Panc1 (cell line): ENCODE measurements at regions not wholly inside any gene's neighbourhood (a gene's known extent, or its start where the extent isn't known, plus 50 kb on each side); places are given as distances from the start of the nearest gene placed in this dataset.

Source experiments
- ATAC-seq: fragments of 200-7000 bp; cut with Tn5 transposase; 2 replicates; pipeline ENCODE4 v1.9.1; 2020; ENCODE audit warnings: mild to moderate bottlenecking, moderate library complexity
- BruUV-seq: library from RNA; stranded (reverse); fragments of 400-500 nt; replicated peaks from 2 replicates; lab custom pipeline; 2021; lab: Mats Ljungman, UMichigan
- CTCF ChIA-PET: fragments of 300-600 bp; sonication (Branson Sonifier 250); formaldehyde crosslinking; loops from one replicate; lab custom pipeline; 2022; ENCODE audit warnings: antibody characterized with exemption; lab: Charles Lee
- POLR2A ChIA-PET: fragments of 300-600 bp; sonication (Branson Sonifier 250); formaldehyde crosslinking; loops from one replicate; lab custom pipeline; 2022; ENCODE audit warnings: antibody characterized with exemption; lab: Charles Lee
- DNase-seq: peaks from one replicate; pipeline ENCODE4 v3.0.0-alpha.2; 2010; ENCODE audit warnings: low read depth, low spot score
- H3K27ac ChIP-seq: 2 replicates; pipeline ENCODE4 v1.5.1; 2011; ENCODE audit warnings: mild to moderate bottlenecking, low read length, inconsistent platforms
- H3K27me3 ChIP-seq: fragments of 200-500 bp; sonication (Bioruptor generic); 2 replicates; pipeline ENCODE4 v1.6.0; 2014; ENCODE audit warnings: low read length, inconsistent platforms; ENCODE audit not compliant: control insufficient read depth, insufficient read depth
- H3K36me3 ChIP-seq: fragments of 200-500 bp; sonication (Bioruptor generic); 2 replicates; pipeline ENCODE4 v1.5.1; 2014; ENCODE audit warnings: inconsistent platforms, mild to moderate bottlenecking, low read length, moderate library complexity; ENCODE audit not compliant: control insufficient read depth, insufficient read depth
- H3K4me1 ChIP-seq: 2 replicates; pipeline ENCODE4 v1.5.1; 2011; ENCODE audit warnings: inconsistent platforms, mild to moderate bottlenecking, low read length, moderate library complexity; ENCODE audit not compliant: control insufficient read depth, insufficient read depth
- H3K4me3 ChIP-seq, 2 experiments: 2 replicates each; pipeline ENCODE4 v1.5.1; 2011 to 2012; ENCODE audit warnings: low read depth in 2 of 2, low read length in 2 of 2, mild to moderate bottlenecking in 2 of 2, inconsistent platforms in 1 of 2, moderate library complexity in 1 of 2
- H3K9me3 ChIP-seq: fragments of 200-500 bp; sonication (Bioruptor generic); 2 replicates; pipeline ENCODE4 v1.5.1; 2014; ENCODE audit warnings: low read depth, mild to moderate bottlenecking, inconsistent platforms, low read length, moderate library complexity; ENCODE audit not compliant: control insufficient read depth, insufficient read depth
- POLR2AphosphoS5 ChIP-seq: IDR thresholded peaks from 2 replicates; pipeline ENCODE4 v1.6.1; 2012; ENCODE audit warnings: mild to moderate bottlenecking, low read depth, low read length, moderate library complexity
- SIN3A ChIP-seq: IDR thresholded peaks from 2 replicates; pipeline ENCODE4 v1.6.1; 2012; ENCODE audit warnings: low read depth, mild to moderate bottlenecking, low read length, moderate library complexity, borderline replicate concordance; ENCODE audit not compliant: insufficient read depth
- TCF7L2 ChIP-seq: IDR thresholded peaks from 2 replicates; pipeline ENCODE4 v1.6.1; 2011; ENCODE audit warnings: mild to moderate bottlenecking, low read depth, low read length, inconsistent platforms
- in situ Hi-C: cut with HindIII; loops from 2 replicates; pipeline ENCODE4 v1.10.0; 2016; ENCODE audit warnings: low sequenced_read_pairs, low pct_unique_long_range_greater_than_20kb
- intact Hi-C: fragments of 100-400 bp; cut with micrococcal nuclease; formaldehyde crosslinking; loops from one replicate; pipeline ENCODE4 v1.10.0; 2022; ENCODE audit not compliant: unreplicated experiment
- TF ChIP-seq, protein P1 (sequence below), 2 experiments: IDR thresholded peaks; 2 replicates each; pipeline ENCODE4 v1.6.1; 2011 to 2012; ENCODE audit warnings: low read depth in 2 of 2, control low read depth in 1 of 2, low read length in 1 of 2, mild to moderate bottlenecking in 1 of 2, moderate library complexity in 1 of 2; ENCODE audit not compliant: insufficient read depth in 1 of 2
- TF ChIP-seq, protein P2 (sequence below): fragments of 450-650 bp; IDR thresholded peaks from 2 replicates; pipeline ENCODE4 v1.5.1; 2017; ENCODE audit warnings: mild to moderate bottlenecking

DNA sequence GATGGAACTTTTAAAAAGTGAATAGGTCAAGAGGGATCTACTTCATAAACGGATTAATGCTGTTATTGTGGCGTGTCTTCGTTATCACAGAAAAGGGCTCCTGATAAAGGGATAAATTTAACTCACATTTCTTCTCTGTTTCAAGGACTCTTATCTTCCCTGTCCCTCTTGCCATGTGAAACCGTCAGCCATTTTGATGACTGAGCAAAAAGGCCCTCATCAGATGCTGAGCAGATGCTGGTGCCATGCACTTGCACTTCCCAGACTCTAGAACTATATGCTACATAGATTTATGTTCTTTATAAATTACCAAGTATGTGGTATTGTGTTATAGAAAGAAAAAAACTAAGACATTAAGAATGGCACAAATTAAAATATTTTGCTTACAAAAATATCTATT lies 1011.8 kb upstream of the GBE1 start:
- in situ Hi-C loops (no loop called here), intact Hi-C loops (no loop called here)
- ChIA-PET POLR2A (no interaction called here), CTCF (no interaction called here)
- BruUV-seq: no TSS peak
- Histone ChIP-seq H3K27ac (no peak overlapping the region), H3K9me3 (no peaks in the 10 kb centered on the region), H3K27me3 (no peaks in the 10 kb centered on the region), H3K4me3 (no peak overlapping the region), H3K4me1 (no peaks in the 10 kb centered on the region), H3K36me3 (no peaks in the 10 kb centered on the region)
- TF ChIP-seq POLR2AphosphoS5 (no peak), SIN3A (no peak), TCF7L2 (no peak)
- TF ChIP-seq, protein P1, sequence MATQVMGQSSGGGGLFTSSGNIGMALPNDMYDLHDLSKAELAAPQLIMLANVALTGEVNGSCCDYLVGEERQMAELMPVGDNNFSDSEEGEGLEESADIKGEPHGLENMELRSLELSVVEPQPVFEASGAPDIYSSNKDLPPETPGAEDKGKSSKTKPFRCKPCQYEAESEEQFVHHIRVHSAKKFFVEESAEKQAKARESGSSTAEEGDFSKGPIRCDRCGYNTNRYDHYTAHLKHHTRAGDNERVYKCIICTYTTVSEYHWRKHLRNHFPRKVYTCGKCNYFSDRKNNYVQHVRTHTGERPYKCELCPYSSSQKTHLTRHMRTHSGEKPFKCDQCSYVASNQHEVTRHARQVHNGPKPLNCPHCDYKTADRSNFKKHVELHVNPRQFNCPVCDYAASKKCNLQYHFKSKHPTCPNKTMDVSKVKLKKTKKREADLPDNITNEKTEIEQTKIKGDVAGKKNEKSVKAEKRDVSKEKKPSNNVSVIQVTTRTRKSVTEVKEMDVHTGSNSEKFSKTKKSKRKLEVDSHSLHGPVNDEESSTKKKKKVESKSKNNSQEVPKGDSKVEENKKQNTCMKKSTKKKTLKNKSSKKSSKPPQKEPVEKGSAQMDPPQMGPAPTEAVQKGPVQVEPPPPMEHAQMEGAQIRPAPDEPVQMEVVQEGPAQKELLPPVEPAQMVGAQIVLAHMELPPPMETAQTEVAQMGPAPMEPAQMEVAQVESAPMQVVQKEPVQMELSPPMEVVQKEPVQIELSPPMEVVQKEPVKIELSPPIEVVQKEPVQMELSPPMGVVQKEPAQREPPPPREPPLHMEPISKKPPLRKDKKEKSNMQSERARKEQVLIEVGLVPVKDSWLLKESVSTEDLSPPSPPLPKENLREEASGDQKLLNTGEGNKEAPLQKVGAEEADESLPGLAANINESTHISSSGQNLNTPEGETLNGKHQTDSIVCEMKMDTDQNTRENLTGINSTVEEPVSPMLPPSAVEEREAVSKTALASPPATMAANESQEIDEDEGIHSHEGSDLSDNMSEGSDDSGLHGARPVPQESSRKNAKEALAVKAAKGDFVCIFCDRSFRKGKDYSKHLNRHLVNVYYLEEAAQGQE (IDR thresholded peaks at IDR 0.05; ENCODE audit: insufficient read depth in 1 of 2, low read depth in 2 of 2, low read length in 1 of 2): no peak
- TF ChIP-seq, protein P2, sequence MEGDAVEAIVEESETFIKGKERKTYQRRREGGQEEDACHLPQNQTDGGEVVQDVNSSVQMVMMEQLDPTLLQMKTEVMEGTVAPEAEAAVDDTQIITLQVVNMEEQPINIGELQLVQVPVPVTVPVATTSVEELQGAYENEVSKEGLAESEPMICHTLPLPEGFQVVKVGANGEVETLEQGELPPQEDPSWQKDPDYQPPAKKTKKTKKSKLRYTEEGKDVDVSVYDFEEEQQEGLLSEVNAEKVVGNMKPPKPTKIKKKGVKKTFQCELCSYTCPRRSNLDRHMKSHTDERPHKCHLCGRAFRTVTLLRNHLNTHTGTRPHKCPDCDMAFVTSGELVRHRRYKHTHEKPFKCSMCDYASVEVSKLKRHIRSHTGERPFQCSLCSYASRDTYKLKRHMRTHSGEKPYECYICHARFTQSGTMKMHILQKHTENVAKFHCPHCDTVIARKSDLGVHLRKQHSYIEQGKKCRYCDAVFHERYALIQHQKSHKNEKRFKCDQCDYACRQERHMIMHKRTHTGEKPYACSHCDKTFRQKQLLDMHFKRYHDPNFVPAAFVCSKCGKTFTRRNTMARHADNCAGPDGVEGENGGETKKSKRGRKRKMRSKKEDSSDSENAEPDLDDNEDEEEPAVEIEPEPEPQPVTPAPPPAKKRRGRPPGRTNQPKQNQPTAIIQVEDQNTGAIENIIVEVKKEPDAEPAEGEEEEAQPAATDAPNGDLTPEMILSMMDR: no peak
- no peak for DNase-seq
- no peak for ATAC-seq

DNA sequence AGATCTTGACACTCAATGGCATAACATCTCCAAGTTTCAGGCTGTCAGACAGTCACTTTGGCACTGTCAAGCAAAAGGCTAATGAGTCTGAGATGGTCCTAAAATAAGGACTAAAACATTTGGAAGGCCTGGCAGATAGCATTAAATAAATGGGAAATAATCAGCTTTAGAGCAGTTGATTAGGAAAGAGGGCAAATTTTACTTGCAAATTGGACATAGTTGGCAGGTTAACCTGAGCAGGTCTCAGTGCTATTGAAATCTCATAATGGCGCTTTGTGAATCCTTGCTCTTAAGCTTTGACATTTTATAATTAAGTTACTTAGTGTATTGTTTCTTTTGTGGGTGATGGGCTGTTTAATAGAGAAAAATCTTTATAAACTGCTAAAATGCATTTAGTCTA lies 1003.1 kb upstream of the GBE1 start:
- H3K27ac ChIP-seq: no peak overlapping the region
- no peak overlapping the region for H3K4me3 ChIP-seq
- H3K27me3 ChIP-seq: no peaks in the 10 kb centered on the region
- intact Hi-C loops: no loop called here
- H3K4me1 ChIP-seq: no peaks in the 10 kb centered on the region
- no TSS peak for BruUV-seq
- H3K9me3 ChIP-seq: no peaks in the 10 kb centered on the region
- ChIA-PET POLR2A (no interaction called here), CTCF (no interaction called here)
- in situ Hi-C loops: no loop called here
- no peak for DNase-seq
- no peak for ATAC-seq
- no peaks in the 10 kb centered on the region for H3K36me3 ChIP-seq
- TF ChIP-seq TCF7L2: no peak
- TF ChIP-seq SIN3A: no peak
- TF ChIP-seq POLR2AphosphoS5: no peak
- TF ChIP-seq, protein P1 (IDR thresholded peaks at IDR 0.05; ENCODE audit: insufficient read depth in 1 of 2, low read depth in 2 of 2, low read length in 1 of 2): no peak
- TF ChIP-seq, protein P2: no peak
